GM12874 (cell line): ENCODE measurements at regions not wholly inside any gene's neighbourhood (a gene's known extent, or its start where the extent isn't known, plus 50 kb on each side); places are given as distances from the start of the nearest gene placed in this dataset.

Experiments
- CTCF ChIP-seq: IDR thresholded peaks from 2 replicates; pipeline ENCODE4 v1.5.1; 2011; ENCODE audit warnings: low read depth, mild to moderate bottlenecking, control low read depth, low read length, moderate library complexity; ENCODE audit not compliant: insufficient read depth

DNA sequence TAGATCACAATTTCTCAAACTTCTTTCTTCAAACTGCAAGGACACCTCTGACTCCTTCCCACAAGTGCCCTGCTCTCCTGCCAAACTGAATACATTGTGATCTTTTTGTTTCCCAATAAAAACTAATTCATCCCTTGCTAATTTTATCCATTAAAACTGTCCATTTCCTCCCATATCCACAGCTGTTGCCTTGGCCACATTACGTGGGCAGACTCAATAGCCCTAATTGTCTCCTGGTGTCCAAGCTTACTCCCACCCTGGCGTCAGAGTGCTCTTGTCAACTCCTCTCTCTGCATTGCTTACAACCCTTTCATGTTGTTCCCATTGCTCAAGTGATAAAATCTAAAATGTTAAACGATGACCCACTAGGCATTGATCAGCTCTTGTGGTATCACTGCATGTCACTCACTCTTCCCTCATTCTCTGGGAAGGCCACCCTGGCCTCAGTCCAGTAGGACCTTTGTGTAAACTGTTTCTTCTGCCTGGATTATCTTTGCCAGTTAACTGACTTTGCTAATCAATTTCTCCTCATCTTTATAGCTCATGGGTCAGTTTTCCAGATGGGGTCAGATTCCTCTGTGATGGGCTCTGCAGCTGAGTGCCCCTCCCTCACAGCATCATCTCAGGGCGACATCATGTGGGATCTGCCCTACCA is 525.0 kb downstream of the SLC4A3 start:
- TF ChIP-seq CTCF = no peak

DNA sequence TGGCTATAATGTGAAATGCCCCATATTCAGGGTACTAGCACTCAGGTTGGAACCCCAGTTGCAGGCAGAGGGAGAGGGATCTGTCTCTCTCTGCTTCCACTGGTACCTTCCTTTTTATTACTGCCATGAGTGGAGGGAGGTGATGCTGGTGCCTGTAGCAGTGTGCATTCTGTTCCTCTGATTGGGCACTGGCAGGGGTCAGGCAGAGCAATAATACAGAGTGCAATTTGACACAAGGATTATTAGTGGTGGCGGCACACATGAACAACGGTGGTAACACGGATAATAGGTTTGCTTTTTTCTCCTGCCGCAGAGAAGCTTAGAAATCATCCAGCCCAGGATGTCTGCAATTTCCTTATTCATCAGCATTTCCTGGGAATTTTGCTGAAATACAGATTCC is 525.7 kb downstream of the SLC4A3 start:
- TF ChIP-seq CTCF = no peak

DNA sequence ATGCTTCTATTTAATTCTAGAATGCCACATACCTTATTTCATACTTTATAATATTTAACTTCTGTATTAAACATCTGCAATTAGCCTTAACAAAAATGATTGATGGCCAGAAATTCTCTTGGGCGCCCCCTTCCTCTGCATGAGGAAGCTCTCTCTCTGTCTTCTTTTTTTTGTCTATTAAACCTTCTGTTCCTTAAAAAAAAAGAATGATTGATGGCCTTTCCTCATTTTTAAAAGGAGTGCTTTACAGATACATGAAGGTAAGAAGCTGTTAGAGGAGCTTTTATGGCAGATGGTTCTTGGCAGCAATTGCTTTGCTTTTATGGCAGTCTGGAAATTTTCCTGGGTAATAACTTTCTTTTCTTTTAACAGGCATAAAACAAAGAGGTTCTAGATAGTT is 526.9 kb downstream of the SLC4A3 start:
- TF ChIP-seq CTCF = no peak

DNA sequence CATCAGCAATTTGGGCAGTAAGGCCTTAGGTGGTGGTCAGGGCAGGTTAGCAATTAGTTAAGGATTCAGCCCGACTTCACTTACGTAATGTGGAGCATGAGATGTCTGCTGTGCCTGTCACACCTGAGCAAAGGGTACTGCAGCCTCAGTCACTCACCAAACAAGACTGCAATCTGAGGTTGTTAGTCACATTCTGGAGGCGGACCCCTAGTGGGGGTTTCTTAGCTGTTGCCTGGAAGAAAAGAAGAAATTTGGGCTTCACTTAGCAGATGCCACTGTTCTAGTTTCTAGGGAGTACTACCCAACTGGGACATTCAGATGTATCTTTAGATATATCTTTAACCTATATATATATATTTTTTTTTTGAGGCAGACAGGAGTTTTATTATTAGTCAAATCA is 529.9 kb downstream of the SLC4A3 start:
- TF ChIP-seq CTCF = no peak

DNA sequence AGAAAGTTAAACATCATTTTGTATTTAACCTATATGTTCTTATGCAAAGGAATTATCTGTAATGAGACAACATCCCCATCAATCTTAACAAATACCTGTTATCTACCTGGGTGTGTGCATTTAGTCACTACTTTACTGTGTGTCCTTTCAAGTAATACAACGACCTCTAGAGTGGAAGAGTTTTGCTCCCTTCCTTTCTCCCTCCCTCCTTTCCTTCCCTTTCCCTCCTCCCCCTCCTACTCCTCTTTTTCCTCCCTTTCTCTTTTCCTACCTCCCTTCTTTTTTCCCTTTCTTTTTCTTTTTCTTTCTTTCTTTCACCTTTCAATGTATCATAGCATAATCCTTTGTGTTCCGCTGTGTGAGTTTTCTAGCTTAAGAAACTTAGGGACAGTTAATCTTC is 532.3 kb downstream of the SLC4A3 start:
- TF ChIP-seq CTCF = no peak

DNA sequence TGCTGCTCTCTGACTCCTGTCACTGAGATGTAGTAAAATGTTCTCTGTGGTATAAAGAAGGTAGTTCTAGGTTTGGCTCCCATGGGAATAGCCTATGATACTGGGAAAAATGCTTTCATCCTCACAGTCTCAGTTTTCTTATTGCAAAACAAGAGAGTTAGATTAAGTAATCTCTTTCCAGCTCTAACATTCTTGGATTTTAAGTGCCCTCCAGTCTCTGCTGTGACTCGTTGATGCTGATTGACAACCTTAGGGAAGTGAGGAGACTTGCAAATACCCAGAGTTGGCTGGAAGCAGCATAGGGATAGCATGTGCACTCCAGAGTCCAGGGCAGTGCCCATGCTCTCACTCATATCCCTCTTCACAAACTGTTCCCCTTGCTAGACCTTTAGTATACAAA is 534.9 kb downstream of the SLC4A3 start:
- no peak for TF ChIP-seq CTCF

DNA sequence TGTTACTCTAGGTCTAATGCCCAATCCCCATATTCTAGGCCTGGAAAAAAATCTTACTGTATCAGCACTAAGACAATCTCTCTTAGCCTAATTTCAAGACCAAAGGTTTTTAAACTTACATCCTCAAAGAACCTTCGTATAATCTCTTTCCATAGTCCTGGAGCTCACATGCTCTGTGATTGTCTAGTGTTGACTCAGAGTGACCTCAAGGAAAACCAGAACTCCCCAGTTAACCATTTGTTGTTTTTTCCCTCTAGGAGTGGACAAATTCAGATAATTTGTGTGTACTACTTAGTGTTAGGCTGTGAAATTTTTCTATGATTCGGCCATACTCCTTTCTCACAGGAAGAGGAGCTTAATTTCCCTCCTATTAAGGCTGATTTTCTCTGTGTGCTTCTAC is 536.1 kb downstream of the SLC4A3 start:
- no peak for TF ChIP-seq CTCF
